Testis (tissue), 2 donors: ENCODE measurements at regions not wholly inside any gene's neighbourhood (a gene's known extent, or its start where the extent isn't known, plus 50 kb on each side); places are given as distances from the start of the nearest gene placed in this dataset.
A peak's percentile ranks its signal among the peaks of the same experiment; 100 is the strongest.

Experiments used
- DNase-seq: peaks from one replicate; pipeline ENCODE4 v3.0.0-alpha.2; 2019
- H3K27ac ChIP-seq, 2 donors: fragments of 200-600 bp; sonication (generic); one replicate each; pipeline ENCODE4 v1.5.1; 2019
- H3K27me3 ChIP-seq: fragments of 200-600 bp; sonication (generic); one replicate; pipeline ENCODE4 v1.5.1; 2019
- H3K36me3 ChIP-seq: fragments of 200-600 bp; sonication (generic); one replicate; pipeline ENCODE4 v1.5.1; 2017; ENCODE audit warnings: low read depth; ENCODE audit errors: missing control alignments
- H3K4me1 ChIP-seq: fragments of 200-600 bp; sonication (generic); one replicate; pipeline ENCODE4 v1.5.1; 2019
- H3K4me3 ChIP-seq, 2 donors: fragments of 200-600 bp; sonication (generic); one replicate each; pipeline ENCODE4 v1.5.1; 2017 to 2019
- H3K9me3 ChIP-seq: fragments of 200-600 bp; sonication (generic); one replicate; pipeline ENCODE4 v1.5.1; 2017
- CTCF ChIP-seq, 3 experiments: fragments of 450-650 bp in 2 of 3; fragments of 200-600 bp in 1 of 3; sonication (generic) in 1 of 3; IDR thresholded peaks; one replicate each; pipeline ENCODE4 v1.5.1; 2016 to 2019; ENCODE audit warnings: antibody characterized with exemption in 3 of 3, mild to moderate bottlenecking in 2 of 3, moderate library complexity in 1 of 3
- POLR2A ChIP-seq: fragments of 450-650 bp; IDR thresholded peaks from one replicate; pipeline ENCODE4 v1.6.1; 2017; ENCODE audit warnings: antibody characterized with exemption, mild to moderate bottlenecking, moderate library complexity
- WGBS, 2 donors: methylation state at CpG; one replicate each; pipeline ENCODE4 v1.1.5; 2018; 5-methylcytosine and 5-hydroxymethylcytosine counted together
- intact Hi-C: fragments of 100-400 bp; cut with DNase I; formaldehyde crosslinking; loops from one replicate; pipeline ENCODE4 v1.15.1; 2023; ENCODE audit warnings: low total_unique reads

- Histone ChIP-seq H3K4me3 (no peak overlapping the region), H3K9me3 (no peaks in the 10 kb centered on the region), H3K27me3 (no peaks in the 10 kb centered on the region), H3K36me3 (no peaks in the 10 kb centered on the region), H3K27ac (no peak overlapping the region), H3K4me1 (no peaks in the 10 kb centered on the region)
- no peak for TF ChIP-seq CTCF (IDR thresholded peaks at IDR 0.05)
- no peak for TF ChIP-seq POLR2A
- WGBS, 2 donors: 92 to 95% methylated on average over 4 of the region's 4 CpGs
- intact Hi-C loops: no loop called here
- DNase-seq: no peak
Measured at GRCh38 chrX:82058728-82059127, 856.8 kb downstream of the SH3BGRL start.

GRCh38 chrX:82070948-82071347 is 869.0 kb downstream of the SH3BGRL start:
- Histone ChIP-seq H3K4me3 (no peak overlapping the region), H3K36me3 (no peaks in the 10 kb centered on the region), H3K9me3 (no peaks in the 10 kb centered on the region), H3K4me1 (no peaks in the 10 kb centered on the region), H3K27ac (no peak overlapping the region), H3K27me3 (no peaks in the 10 kb centered on the region)
- no peak for TF ChIP-seq CTCF (IDR thresholded peaks at IDR 0.05)
- TF ChIP-seq POLR2A: no peak
- DNase-seq: no peak
- intact Hi-C loops: no loop called here
- 100% methylated on average over 1 of the region's 1 CpG; no CpG with 5 or more reads in 1 of the 2 donors for WGBS, 2 donors

GRCh38 chrX:82081027-82081426 is 879.1 kb downstream of the SH3BGRL start:
- intact Hi-C loops: no loop called here
- 11 to 33% methylated on average over 1 of the region's 1 CpG for WGBS, 2 donors
- H3K27ac ChIP-seq: no peak overlapping the region

GRCh38 chrX:82087699-82088098 is 885.8 kb downstream of the SH3BGRL start:
- no peaks in the 10 kb centered on the region for H3K9me3 ChIP-seq
- H3K4me3 ChIP-seq: no peak overlapping the region
- H3K36me3 ChIP-seq: no peaks in the 10 kb centered on the region
- H3K27me3 ChIP-seq: no peaks in the 10 kb centered on the region
- TF ChIP-seq POLR2A: no peak
- no peak for TF ChIP-seq CTCF (IDR thresholded peaks at IDR 0.05)
- H3K27ac ChIP-seq: no peak overlapping the region
- H3K4me1 ChIP-seq: no peaks in the 10 kb centered on the region
- WGBS, 2 donors: 12 to 30% methylated on average over 3 of the region's 3 CpGs
- peak; percentile 69 for DNase-seq
- intact Hi-C loops: no loop called here

More at GRCh38 chrX:82081027-82081426, 879.1 kb downstream of the SH3BGRL start:
- H3K36me3 ChIP-seq: no peaks in the 10 kb centered on the region
- no peaks in the 10 kb centered on the region for H3K4me1 ChIP-seq
- no peak overlapping the region for H3K4me3 ChIP-seq
- no peaks in the 10 kb centered on the region for H3K9me3 ChIP-seq
- H3K27me3 ChIP-seq: no peaks in the 10 kb centered on the region
- peak; percentile 14 for DNase-seq
- TF ChIP-seq CTCF (IDR thresholded peaks at IDR 0.05) (no peak), POLR2A (no peak)

- TF ChIP-seq CTCF (IDR thresholded peaks at IDR 0.05): no peak
- TF ChIP-seq POLR2A: no peak
- Histone ChIP-seq H3K27ac (no peak overlapping the region), H3K36me3 (no peaks in the 10 kb centered on the region), H3K27me3 (no peaks in the 10 kb centered on the region), H3K4me3 (no peak overlapping the region), H3K4me1 (no peaks in the 10 kb centered on the region), H3K9me3 (no peaks in the 10 kb centered on the region)
- intact Hi-C loops: no loop called here
- WGBS, 2 donors: 100% methylated on average over 1 of the region's 1 CpG
- no peak for DNase-seq
Measured at GRCh38 chrX:82092307-82092706, 890.4 kb downstream of the SH3BGRL start.
